HG03460 (cell line): ENCODE measurements at regions not wholly inside any gene's neighbourhood (a gene's known extent, or its start where the extent isn't known, plus 50 kb on each side); places are given as distances from the start of the nearest gene placed in this dataset.
A peak's percentile ranks its signal among the peaks of the same experiment; 100 is the strongest.
"Not testable (repeated sequence)": the region's sequence is repeated elsewhere in the genome, so short reads cannot be mapped to it uniquely, and the experiment has no call there.

Experiments
- ATAC-seq: cut with Tn5 transposase; IDR thresholded peaks from one replicate; pipeline ENCODE4 v1.9.1; 2021; ENCODE audit not compliant: unreplicated experiment

GRCh38 chr12:40431169-40431568 lies 206.4 kb downstream of the LRRK2 start:
- ATAC-seq = no peak

DNA sequence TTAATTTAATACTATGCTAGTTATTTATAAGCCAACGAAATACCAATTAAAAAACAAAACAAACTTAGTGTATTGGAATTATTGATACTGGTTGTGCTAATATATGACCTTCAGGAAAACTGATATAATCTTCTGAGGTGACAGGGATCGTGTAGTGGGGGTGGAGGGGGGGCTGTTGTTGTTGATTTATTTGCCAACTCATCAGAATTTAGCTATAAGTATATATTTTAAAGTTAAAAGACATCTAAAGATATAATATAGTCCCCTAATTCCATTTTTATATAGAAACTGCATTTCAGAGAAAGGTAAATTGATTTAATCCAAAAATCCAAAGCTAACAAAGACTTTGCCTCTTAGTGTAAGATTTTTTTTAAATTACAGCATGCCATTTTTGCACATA lies 210.5 kb downstream of the LRRK2 start:
- ATAC-seq = no peak

- ATAC-seq = no peak
These were observed 211.2 kb downstream of the LRRK2 start for GRCh38 chr12:40435951-40436350.

GRCh38 chr12:40436564-40436963 lies 211.8 kb downstream of the LRRK2 start:
- no peak for ATAC-seq

DNA sequence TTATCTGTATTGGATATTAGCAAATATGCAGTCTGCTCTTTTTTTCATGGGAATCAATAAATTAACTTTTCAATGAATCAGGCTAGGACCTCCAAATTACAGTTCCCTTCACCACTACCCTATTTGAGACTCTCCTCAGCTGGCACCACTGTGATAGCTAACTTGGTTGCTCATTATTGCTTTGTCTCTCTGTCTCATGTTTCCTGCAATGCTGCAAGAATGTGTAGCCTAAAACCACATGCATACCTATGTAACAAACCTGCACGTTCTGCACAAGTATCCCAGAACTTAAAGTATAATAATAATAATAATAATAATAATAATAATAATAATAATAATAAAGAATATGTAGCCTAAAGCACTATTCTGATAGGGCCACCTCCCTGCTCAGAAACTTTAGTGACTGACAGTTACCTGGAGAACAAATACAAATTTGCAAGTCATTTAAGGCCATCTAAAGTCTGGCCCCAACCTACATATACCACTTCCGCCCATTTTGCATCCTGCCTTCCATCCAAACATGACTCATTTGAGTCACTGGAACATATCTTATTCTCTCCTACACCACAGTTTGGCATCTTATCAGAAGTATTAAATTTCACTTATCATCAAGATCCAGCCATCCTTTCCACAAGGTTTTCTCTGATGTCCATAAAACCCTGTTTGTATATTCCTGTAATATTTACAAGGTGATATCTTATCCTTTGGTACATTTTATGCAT lies 215.1 kb downstream of the LRRK2 start:
- ATAC-seq = no peak

DNA sequence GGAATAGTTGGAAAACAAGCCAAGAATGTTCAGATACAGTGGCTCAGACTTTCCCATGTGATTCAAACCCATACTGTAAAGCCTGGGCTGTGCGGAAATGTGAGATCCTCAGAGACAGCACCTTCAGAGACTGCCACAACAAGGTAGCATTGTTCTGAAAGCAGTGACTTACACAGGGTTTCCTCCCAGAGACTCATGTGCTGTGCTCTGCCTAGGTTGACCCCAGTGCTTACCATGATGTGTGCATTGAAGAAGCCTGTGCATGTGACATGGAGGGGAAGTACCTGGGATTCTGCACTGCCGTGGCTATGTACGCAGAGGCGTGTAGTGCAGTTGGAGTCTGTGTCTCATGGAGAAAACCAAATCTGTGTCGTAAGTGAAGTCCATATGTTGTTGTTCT lies 219.4 kb downstream of the LRRK2 start:
- no peak for ATAC-seq

- no peak for ATAC-seq
These were observed 221.6 kb downstream of the LRRK2 start for GRCh38 chr12:40446385-40446784.

DNA sequence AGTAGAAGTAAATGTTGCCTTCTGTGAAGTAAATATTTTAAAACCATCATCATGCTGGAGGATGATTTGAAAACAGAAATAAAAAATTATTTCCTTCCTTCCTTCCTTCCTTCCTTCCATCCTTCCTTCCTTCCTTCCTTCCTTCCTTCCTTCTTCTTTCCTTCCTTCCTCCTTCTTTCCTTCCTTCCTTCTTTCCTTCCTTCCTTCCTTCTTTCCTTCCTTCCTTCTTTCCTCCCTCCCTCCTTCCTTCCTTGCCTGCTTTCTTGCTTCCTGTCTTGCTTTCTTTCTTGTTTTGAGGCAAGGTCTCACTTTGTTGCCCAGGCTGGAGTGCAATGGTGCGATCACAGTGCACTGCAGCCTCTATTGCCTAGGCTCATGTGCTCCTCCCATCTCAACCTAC lies 223.7 kb downstream of the LRRK2 start:
- ATAC-seq = not testable (repeated sequence)

GRCh38 chr12:40451661-40452060 lies 226.9 kb downstream of the LRRK2 start:
- ATAC-seq = no peak

DNA sequence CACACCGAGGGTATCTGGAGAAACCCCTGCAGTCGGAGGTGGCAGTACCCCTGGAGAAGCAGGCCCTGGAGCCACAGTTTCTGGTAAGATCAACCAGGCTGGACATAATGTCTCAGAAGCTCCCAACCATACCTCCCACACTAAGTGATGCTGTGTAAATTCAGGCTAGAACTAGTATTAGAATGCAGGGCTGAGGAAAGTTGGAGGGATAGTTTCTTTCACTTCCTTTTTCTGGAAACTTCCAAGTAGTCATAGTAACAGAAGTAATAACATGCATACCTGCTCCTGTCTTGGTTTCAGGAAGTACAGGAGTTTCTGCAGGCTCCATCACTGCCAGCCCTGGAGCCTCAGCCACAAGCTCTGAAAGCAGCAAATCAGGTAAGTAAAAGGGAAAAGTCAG lies 228.1 kb upstream of the CNTN1 start:
- no peak for ATAC-seq

DNA sequence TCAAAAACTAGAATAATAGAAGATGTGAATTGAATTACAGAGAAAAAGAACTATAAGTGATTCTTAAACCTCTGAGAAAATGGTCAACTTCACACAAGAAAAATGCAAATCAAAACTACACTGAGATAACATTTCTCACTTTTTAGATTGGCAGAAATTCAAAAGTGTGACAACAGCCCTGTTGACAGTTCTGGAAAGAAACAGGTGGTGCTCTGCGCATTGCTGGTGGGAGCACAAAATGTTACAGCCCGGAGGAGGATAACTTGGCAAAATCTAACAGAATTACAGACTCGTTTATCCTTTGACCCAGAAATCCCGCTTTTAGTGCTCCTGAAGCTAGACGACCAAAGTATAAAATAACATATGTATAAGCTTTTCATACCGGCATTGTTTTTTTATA lies 222.5 kb upstream of the CNTN1 start:
- no peak for ATAC-seq

DNA sequence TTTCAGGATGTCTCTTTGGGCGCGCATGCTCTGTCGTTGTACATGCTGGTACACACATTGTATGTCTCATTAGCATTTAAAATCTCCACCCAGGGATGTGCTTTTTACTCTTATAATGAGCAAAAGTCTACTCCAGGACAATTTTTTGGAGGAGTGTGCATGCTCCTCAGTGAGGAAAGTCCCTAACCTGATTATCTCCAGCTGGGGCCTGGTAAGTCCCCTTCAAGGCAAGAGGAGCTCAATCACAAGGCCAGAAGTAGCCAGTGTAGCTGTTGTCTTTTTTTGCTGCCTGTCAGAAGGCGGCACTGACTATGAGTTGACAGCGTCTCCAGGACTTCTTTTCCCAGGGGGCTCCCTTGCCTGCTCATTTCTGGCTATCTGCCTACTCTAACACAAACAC lies 218.3 kb upstream of the CNTN1 start:
- ATAC-seq = no peak

DNA sequence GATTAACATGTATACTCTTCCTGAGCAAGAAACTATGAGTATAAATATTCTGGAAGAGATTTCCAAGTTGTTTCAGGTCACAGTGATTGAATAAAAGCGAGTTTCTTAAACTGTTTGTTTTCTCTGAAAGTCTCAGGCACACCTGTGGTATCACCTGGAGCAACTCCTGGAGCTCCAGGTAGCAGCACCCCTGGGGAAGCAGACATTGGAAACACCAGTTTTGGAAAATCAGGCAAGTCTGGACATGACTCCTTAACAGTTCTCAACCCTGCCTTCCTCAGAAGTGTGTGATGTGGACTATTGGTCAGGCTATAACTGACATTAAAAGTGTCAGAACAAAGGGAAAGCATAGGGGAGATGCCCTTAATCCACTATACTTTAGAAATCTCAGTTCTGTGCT lies 217.6 kb upstream of the CNTN1 start:
- no peak for ATAC-seq

- ATAC-seq = no peak
These were observed 192.4 kb upstream of the CNTN1 start for GRCh38 chr12:40499856-40500255.

- no peak for ATAC-seq
These were observed 189.9 kb upstream of the CNTN1 start for GRCh38 chr12:40502322-40502721.

- ATAC-seq = no peak
These were observed 186.9 kb upstream of the CNTN1 start for GRCh38 chr12:40505327-40505726.

DNA sequence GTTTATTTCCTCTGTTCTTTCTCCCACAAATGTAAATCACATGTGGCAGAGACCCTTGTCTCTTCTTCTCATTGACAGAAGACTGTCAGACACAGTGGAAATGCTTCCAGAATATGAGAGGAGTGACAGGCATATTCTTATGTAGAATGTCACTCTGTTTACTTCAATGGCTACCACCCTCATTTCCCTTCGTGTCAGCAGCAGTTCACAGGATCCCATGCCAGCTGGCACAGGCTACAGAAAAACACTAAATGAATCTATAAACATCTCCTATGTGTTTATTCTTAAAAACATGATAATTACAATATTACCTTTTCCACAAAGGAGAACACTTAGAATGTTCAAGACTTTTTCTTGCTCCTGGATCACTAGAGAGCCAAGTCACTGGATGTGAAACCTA lies 183.8 kb upstream of the CNTN1 start:
- no peak for ATAC-seq

DNA sequence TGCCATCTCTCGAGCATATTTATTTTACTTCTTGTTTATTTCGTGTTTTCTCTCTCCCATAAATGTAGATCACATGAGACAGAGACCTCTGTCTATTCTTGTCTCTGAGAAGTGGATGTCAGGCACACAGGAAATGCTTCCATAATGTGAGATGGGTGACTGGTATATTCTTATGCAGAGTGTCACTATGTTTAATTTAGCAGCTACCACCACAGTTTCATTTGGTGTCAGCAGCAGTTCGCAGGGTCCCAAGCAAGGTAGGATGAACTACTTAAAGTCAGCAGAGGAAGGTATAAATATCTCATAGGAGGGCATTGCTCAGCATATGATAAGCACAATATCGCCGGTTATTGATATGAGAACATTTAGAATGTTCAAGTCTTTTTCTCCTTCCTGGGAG lies 180.9 kb upstream of the CNTN1 start:
- no peak for ATAC-seq

- peak; percentile 71 for ATAC-seq
These were observed 177.0 kb upstream of the CNTN1 start for GRCh38 chr12:40515041-40515816.

- ATAC-seq = no peak
These were observed 169.4 kb upstream of the CNTN1 start for GRCh38 chr12:40522837-40523236.

DNA sequence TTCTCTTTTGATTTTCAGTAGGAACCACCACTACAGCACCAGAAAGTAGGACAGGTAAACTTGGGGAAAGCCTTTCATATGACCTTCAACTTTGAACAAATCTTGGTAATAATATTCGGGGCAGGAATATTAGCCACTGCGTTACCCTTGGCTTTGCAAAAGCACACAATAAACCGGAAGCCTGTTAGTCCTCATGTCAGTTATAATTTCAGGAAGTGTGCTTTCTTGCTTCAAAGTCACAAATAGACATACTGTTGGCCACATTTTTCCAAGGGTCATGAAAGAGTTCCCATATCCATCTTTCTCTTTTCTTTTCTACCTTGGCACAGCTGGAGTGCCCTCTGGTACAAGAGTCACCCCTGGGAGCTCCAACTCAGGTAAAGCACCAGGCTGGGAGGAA lies 167.2 kb upstream of the CNTN1 start:
- no peak for ATAC-seq

GRCh38 chr12:40534828-40535227 lies 157.4 kb upstream of the CNTN1 start:
- ATAC-seq = no peak

- ATAC-seq = no peak
These were observed 140.8 kb upstream of the CNTN1 start for GRCh38 chr12:40551466-40551865.
